ENCODE measurements at regions not wholly inside any gene's neighbourhood (a gene's known extent, or its start where the extent isn't known, plus 50 kb on each side); places are given as distances from the start of the nearest gene placed in this dataset.

DNA sequence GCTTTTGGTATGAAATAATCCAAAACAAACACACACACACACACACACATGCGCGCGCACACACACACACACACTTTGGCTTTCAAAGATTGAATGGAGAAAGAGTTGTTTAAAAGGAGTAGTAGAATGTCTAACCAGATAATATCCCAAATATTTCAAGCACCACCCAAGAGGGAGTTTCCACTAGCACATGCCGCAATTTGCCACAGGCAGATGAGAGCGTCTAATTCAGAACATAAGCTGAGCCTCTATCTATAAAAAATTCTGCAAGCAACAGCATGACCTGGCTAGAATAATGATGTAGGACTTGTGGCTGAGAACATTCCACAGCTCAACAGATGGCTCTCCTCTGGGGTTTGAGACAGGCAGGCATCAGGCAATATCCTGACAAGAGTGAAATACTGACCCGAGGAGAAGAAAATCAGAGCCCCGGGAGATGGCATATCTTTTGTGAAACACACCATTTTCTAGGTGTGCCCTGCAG, 302.5 kb upstream of the GADL1 start:
- H3K27ac ChIP-seq (ENCODE audit: control insufficient read depth, insufficient read depth, low read length), result peak overlapping the region; percentile 58
- peak overlapping the region; percentile 43 for H3K9ac ChIP-seq (ENCODE audit: control insufficient read depth, extremely low read depth, insufficient read depth, low read length)
- H3K9me1 ChIP-seq (ENCODE audit: control insufficient read depth, extremely low read depth, insufficient read depth, low read length), result no peaks in the 10 kb centered on the region
- H3K9me3 ChIP-seq (ENCODE audit: control insufficient read depth, low read depth, low read length), result no peaks in the 10 kb centered on the region
- no peaks in the 10 kb centered on the region for H3K36me3 ChIP-seq (ENCODE audit: control insufficient read depth in 2 of 2, extremely low read depth in 1 of 2, insufficient read depth in 2 of 2, low read length in 2 of 2)
- H3K27me3 ChIP-seq (ENCODE audit: control insufficient read depth, extremely low read depth, insufficient read depth, low read length), result no peaks in the 10 kb centered on the region
- peak; percentile 95 for FAIRE-seq
- TF ChIP-seq, protein P1, sequence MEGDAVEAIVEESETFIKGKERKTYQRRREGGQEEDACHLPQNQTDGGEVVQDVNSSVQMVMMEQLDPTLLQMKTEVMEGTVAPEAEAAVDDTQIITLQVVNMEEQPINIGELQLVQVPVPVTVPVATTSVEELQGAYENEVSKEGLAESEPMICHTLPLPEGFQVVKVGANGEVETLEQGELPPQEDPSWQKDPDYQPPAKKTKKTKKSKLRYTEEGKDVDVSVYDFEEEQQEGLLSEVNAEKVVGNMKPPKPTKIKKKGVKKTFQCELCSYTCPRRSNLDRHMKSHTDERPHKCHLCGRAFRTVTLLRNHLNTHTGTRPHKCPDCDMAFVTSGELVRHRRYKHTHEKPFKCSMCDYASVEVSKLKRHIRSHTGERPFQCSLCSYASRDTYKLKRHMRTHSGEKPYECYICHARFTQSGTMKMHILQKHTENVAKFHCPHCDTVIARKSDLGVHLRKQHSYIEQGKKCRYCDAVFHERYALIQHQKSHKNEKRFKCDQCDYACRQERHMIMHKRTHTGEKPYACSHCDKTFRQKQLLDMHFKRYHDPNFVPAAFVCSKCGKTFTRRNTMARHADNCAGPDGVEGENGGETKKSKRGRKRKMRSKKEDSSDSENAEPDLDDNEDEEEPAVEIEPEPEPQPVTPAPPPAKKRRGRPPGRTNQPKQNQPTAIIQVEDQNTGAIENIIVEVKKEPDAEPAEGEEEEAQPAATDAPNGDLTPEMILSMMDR (optimal IDR thresholded peaks at IDR 0.05 in 1 of 3, IDR thresholded peaks at IDR 0.05 in 1 of 3, conservative IDR thresholded peaks at IDR 0.05 in 1 of 3; ENCODE audit: extremely low read depth in 1 of 3, insufficient read depth in 2 of 3, low read length in 3 of 3), result no peak
- no peak for TF ChIP-seq EZH2 (IDR thresholded peaks at IDR 0.05; ENCODE audit: low read length)
- H3K4me3 ChIP-seq (ENCODE audit: control insufficient read depth in 2 of 3, extremely low read depth in 1 of 3, insufficient read depth in 2 of 3, low read depth in 1 of 3, low read length in 3 of 3), result peak overlapping the region in 1 of 3 experiments; percentile 11
- peaks cover 23% of the 10 kb centered on the region for H3K4me1 ChIP-seq (ENCODE audit: control insufficient read depth, extremely low read depth, insufficient read depth, low read length)
- H3K79me2 ChIP-seq (ENCODE audit: control insufficient read depth, insufficient read depth, low read length), result no peaks in the 10 kb centered on the region
- DNase-seq (ENCODE audit: low read depth, low spot score), result peak; percentile 80
- dilution Hi-C loops (cut with MboI; ENCODE audit: extremely low pct_ligation_motif_present, low sequenced_read_pairs), result no loop called here
- H2AFZ ChIP-seq (ENCODE audit: control insufficient read depth, low read length), result peak overlapping the region; percentile 14
- H3K4me2 ChIP-seq (ENCODE audit: control insufficient read depth, extremely low read depth, insufficient read depth, low read depth, low read length), result peak overlapping the region; percentile 60
- H4K20me1 ChIP-seq (ENCODE audit: control insufficient read depth, extremely low read depth, insufficient read depth, low read length), result no peaks in the 10 kb centered on the region

DNA sequence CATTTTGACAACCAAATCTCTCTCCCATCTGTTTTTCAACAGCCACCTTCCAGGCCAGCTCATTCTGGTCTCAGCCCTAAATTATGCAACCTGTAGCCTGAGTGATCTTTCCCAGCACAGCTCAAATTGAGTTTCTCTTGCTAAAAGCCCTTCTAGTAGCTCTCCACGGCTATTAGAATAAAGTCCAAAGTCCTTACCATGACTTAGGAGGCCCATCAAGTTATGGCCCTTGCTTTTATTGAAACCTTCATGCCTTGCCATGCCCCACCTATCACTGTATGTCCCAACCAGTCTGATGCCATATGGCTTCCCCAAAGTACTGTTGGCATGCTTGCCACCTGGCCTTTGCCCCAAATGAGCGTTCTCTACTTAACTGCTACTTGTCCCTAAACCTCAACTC, 303.5 kb upstream of the GADL1 start:
- no peak for FAIRE-seq
- Histone ChIP-seq H3K4me1 (ENCODE audit: control insufficient read depth, extremely low read depth, insufficient read depth, low read length) (peaks cover 23% of the 10 kb centered on the region), H3K36me3 (ENCODE audit: control insufficient read depth in 2 of 2, extremely low read depth in 1 of 2, insufficient read depth in 2 of 2, low read length in 2 of 2) (no peaks in the 10 kb centered on the region), H2AFZ (ENCODE audit: control insufficient read depth, low read length) (peak overlapping the region; percentile 63), H3K4me2 (ENCODE audit: control insufficient read depth, extremely low read depth, insufficient read depth, low read depth, low read length) (peak overlapping the region; percentile 60), H4K20me1 (ENCODE audit: control insufficient read depth, extremely low read depth, insufficient read depth, low read length) (no peaks in the 10 kb centered on the region), H3K9ac (ENCODE audit: control insufficient read depth, extremely low read depth, insufficient read depth, low read length) (no peak overlapping the region), H3K79me2 (ENCODE audit: control insufficient read depth, insufficient read depth, low read length) (no peaks in the 10 kb centered on the region), H3K9me1 (ENCODE audit: control insufficient read depth, extremely low read depth, insufficient read depth, low read length) (no peaks in the 10 kb centered on the region), H3K27me3 (ENCODE audit: control insufficient read depth, extremely low read depth, insufficient read depth, low read length) (no peaks in the 10 kb centered on the region), H3K4me3 (ENCODE audit: control insufficient read depth in 2 of 3, extremely low read depth in 1 of 3, insufficient read depth in 2 of 3, low read depth in 1 of 3, low read length in 3 of 3) (no peak overlapping the region), H3K9me3 (ENCODE audit: control insufficient read depth, low read depth, low read length) (no peaks in the 10 kb centered on the region), H3K27ac (ENCODE audit: control insufficient read depth, insufficient read depth, low read length) (no peak overlapping the region)
- no peak for TF ChIP-seq EZH2 (IDR thresholded peaks at IDR 0.05; ENCODE audit: low read length)
- TF ChIP-seq, protein P1 (optimal IDR thresholded peaks at IDR 0.05 in 1 of 3, IDR thresholded peaks at IDR 0.05 in 1 of 3, conservative IDR thresholded peaks at IDR 0.05 in 1 of 3; ENCODE audit: extremely low read depth in 1 of 3, insufficient read depth in 2 of 3, low read length in 3 of 3), result no peak
- dilution Hi-C loops (cut with MboI; ENCODE audit: extremely low pct_ligation_motif_present, low sequenced_read_pairs), result no loop called here
- DNase-seq (ENCODE audit: low read depth, low spot score), result peak; percentile 4

Measured in keratinocyte (primary cell).